ENCODE measurements at regions not wholly inside any gene's neighbourhood (a gene's known extent, or its start where the extent isn't known, plus 50 kb on each side); places are given as distances from the start of the nearest gene placed in this dataset.
"Not testable (repeated sequence)": the region's sequence is repeated elsewhere in the genome, so short reads cannot be mapped to it uniquely, and the experiment has no call there.

DNA sequence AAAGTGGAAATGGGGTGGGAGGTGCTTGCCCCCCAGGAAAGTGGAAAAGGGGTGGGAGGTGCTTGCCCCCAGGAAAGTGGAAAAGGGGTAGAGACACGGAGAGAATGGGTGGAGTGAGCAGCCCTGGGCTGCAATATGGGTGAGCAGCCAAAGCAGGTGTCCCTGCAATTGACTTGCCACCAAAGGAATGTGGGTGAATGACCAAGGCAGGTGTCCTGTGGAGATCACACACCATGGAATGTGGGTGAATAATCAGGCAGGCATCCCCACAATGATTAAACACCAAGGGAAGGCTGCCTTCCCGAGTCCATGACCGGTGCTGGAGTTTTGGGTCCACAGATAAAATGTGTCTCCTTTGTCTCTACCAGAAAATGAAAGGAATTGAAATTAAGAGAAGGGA is 292.8 kb upstream of the ARHGEF26 start:
- intact Hi-C loops (cut with micrococcal nuclease); ATAC-seq; DNase-seq: not testable (repeated sequence)

DNA sequence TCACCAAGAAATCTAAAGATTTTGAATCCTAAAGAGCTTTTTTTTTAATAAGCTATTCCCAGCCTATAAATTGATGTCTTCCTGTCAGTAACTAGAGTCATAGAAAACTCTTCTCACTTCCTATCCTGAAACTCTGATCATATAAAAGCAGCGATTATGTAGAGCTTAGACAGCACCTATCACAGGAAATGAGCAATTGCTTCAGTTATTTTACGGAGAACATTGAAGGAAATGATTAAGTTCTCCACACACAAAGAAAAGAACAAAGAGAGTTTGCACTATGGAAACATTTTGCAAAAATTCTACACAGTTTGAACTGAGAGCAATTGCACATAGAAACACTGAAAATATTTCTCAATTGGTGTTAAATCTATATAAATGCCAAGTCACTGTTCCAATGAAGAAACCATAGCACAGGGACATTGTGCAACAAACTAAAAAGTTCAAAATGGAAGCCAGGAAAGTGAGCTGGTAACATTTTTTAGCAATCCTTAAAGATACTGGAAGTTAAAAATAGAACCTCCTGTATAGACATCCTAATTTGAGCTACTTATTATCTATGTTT is 291.5 kb upstream of the ARHGEF26 start:
- intact Hi-C loops (cut with micrococcal nuclease): no loop called here
- ATAC-seq (no peak), DNase-seq (no peak)

DNA sequence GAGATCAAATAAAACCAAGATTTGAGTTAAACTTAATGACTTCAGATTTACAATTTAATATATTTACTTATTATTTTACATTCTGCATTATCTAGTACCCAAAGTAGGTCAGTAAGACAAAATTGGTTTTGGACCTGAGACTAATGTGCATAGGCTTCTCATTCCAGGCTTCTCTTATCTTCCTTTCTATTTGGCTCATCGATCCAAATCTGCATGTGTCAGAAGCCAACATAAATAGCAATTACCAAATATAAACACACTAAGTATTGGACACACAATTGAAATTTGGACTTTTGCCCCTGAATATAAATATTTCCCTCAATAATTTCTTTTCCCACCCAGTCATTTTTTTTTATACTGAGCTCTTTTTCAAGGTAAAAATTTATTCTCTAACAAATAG is 290.6 kb upstream of the ARHGEF26 start:
- DNase-seq (no peak), ATAC-seq (no peak)
- intact Hi-C loops (cut with micrococcal nuclease): no loop called here

DNA sequence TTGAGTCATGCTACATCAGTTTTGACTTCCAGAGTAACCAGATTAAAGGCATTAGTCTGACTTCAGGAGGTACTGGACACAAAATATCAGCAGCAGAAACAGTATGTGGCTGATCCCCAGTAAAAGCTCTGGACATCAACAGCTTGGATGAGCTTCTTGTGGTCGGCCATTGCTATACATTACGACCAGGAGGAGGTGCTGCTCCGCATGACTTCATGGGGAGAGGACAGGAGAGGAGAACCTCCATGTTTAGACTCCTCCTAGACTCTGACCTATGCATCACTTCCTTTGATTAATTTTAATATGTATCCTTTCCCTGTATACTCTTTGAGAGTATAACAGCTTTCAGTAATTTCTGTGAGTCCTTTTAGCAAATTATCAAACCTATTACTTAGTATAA is 285.6 kb upstream of the ARHGEF26 start:
- ATAC-seq (no peak), DNase-seq (no peak)
- intact Hi-C loops (cut with micrococcal nuclease): no loop called here

DNA sequence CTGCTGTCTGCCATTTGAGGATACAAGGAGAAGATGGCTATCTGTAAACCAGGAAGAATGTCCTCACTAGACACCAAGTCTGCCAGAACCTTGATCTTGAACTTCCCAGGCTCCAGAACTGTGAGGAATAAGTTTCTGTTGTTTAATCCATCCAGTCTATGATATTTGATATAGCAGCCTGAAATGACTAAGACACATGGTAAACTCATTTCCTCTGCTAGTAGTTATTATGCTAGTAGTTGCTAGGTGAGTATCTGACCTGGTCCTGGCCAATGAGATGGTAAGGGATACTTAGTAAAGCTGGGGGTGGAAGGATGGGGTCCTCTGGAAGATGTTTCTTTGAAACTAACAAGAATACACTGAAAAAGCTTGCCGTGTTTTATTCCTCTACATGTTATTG is 280.7 kb upstream of the ARHGEF26 start:
- intact Hi-C loops (cut with micrococcal nuclease): no loop called here
- DNase-seq (no peak), ATAC-seq (no peak)

DNA sequence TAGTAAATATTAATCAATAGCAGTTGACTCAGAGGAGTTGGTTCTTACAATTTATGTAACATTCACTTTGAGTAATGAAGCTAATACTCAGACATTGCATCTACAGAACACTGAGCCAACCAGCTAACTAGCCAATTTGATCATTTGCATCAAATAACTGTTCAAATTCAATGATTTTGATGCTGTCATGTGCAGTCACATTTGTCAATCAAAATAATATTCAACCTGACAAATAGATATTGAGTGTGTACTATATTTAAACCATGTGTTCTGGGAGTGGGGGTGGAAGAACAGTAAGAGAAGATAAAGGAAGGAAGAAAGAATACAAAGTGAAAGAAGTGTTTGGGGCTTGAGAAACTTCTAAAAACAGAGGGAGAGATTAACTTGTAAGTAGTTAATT is 277.2 kb upstream of the ARHGEF26 start:
- intact Hi-C loops (cut with micrococcal nuclease): no loop called here
- ATAC-seq: no peak
- DNase-seq: no peak

DNA sequence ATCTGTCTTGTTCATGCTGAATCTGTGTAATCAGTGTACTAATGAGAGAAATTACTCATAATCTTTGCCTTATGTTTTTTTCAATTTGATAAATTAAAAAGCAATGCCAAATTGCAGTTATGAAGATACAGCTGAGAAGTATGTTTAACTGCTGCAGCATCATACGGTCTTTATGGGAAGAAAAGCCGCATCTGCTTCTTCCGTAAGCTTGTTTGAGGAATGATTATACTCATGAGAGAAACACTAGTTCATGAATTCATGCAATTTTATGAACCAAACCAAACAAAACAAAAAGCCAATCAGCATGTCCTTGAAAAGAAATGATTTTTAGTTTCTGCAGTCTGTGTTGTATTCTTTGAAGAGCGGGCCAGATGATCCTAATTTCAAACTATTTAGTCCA is 275.9 kb upstream of the ARHGEF26 start:
- intact Hi-C loops (cut with micrococcal nuclease): no loop called here
- DNase-seq: no peak
- ATAC-seq: no peak

DNA sequence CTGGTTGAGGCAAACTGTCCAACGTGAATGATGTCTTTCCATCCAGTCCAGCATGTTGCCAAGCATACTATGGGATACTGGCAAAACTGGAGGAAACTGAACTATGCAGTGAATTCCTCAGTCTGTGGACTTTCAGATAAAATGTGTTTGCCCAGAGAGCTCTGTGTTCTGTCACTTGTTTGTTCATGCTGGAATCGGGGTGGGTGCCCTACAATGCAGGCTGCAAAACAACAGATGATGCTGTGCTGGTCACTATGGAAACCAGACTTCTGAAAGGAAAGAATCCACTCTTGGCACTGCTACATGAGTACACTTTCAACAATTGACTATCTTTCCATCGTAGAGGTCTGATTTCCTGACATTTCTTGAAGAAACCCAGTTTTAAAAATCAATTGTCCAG is 272.5 kb upstream of the ARHGEF26 start:
- intact Hi-C loops (cut with micrococcal nuclease): no loop called here
- no peak for ATAC-seq

DNA sequence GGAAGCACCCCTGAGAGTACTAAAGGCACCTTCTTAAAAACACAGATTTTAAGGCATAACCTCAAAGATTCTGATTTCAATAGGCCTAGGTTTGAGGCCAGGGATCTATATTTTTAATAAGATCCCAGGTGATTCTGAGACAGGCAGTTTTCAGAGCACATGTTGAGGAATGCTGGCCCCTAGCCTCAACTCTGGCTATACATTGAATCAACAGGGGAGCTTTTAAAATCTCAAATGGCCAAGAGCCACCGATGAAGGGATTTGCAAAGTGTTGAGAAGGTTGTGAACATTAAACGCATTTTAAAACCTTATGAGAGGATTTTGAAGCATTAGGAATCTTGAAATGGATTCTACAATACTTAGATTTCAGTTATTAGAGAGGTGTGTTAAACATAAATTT is 268.8 kb upstream of the ARHGEF26 start:
- ATAC-seq: no peak
- intact Hi-C loops (cut with micrococcal nuclease): no loop called here
- no peak for DNase-seq

More for the DNA sequence above, 272.5 kb upstream of the ARHGEF26 start:
- DNase-seq: no peak

DNA sequence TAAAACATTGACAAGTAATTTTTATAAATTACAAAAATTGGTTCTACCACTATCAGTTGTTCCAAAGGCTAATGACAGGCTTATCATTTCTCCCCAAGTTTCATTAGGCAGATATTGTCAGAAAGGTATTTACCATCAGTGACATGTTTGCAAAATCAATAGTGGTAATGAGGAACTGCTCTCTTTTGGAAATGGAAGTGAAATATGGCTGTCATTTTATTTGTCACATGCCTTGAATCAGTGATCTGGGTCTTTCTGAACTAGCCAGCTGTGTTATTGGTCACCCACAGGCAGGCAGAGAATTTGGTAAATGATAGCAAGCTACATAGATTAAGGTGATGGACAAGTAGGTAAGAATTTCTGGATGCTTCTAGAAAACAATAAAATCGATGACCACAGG is 268.0 kb upstream of the ARHGEF26 start:
- intact Hi-C loops (cut with micrococcal nuclease): no loop called here
- DNase-seq (no peak), ATAC-seq (no peak)

DNA sequence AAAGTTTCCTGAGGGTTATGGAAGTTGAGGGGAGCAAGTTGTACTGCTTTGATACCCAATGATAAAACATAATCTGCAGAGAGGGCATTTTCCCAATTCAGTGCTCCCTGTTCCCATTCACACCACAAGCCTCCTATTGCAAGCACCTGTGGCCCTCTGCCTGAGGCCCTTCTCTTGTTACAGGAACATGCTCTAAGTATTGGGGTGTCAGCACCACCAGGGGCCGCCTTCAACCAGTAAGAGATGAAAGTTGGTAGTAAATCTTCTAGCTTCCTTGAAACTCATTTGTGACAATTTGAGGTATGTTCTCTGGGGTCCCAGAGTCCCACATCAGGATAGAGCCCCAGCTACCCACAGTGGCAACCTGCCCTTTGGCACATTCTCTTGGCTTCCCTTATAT is 265.4 kb upstream of the ARHGEF26 start:
- intact Hi-C loops (cut with micrococcal nuclease): no loop called here
- DNase-seq (no peak), ATAC-seq (no peak)

DNA sequence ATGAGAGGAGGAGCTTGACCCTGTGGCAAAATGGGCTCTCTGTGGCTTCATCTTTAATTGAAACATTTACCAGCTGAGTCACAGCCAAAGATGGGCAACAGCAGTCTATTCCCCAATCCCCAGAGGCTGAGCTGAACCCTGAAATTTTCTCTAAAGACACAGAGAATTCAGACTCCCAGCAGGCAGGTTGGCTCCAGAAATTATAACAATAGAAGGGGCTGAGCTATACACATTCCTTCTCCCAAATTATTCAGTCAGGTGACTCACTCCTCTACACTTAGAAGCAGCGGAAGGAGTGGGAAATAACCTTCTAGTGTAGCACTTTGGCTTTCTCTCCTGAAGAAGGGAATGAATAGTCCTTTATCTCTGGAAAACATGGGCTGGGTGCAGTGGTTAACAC is 264.3 kb upstream of the ARHGEF26 start:
- DNase-seq: no peak
- intact Hi-C loops (cut with micrococcal nuclease): no loop called here
- ATAC-seq: no peak

DNA sequence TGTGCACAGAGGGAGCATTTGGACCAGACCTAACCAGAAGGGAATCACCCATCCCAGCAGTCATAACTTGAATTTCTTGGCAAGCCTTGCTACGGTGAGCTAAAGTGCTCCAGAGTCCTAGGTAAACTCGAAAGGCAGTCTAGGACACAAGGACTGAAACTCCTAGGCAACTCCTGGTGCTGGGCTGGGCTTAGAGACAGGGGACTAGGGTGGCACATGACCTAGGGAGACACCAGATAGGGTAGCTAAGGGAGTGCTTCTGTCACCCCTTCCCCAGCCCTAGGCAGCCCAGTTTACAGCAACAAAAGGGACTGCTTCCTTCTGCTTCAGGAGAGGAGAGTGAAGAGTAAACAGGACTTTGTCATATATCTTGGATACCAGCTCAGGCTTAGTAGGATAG is 256.4 kb upstream of the ARHGEF26 start:
- DNase-seq (no peak), ATAC-seq (no peak)
- intact Hi-C loops (cut with micrococcal nuclease): no loop called here

DNA sequence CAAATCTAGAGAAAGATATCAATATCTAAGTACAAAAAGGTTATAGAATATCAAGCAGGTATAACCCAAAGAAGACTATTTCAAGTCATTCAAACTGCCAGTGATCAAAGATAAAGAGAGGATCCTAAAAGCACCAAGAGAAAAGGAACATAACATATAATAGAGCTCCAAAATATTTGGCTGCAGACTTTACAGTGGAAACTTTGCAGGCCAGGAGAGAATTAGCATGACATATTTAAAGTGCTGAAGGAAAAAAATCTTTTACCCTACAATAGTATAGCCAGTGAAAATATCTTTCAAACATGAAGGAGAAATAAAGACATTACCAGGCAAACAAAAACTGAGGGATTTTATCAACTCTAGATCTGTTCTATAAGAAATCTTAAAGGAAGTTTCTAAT is 254.3 kb upstream of the ARHGEF26 start:
- DNase-seq: no peak
- no peak for ATAC-seq
- intact Hi-C loops (cut with micrococcal nuclease): no loop called here

DNA sequence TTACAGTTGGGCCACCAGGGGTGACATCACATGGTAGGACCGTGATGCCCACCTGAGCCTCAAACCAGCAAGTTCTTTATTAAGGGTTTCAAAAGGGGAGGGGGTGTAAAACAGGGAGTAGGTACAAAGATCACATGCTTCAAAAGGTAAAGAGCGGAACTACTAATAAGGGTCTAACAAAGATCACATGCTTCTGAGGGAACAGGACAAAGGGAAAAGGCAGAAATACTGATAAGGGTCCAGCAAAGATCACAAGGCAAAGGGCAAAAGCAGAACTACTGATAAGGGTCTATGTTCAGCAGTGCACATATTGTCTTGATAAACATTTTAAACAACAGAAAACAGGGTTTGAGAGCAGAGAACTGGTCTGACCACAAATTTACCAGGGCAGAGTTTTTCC is 246.8 kb upstream of the ARHGEF26 start:
- intact Hi-C loops (cut with micrococcal nuclease); ATAC-seq; DNase-seq: not testable (repeated sequence)

DNA sequence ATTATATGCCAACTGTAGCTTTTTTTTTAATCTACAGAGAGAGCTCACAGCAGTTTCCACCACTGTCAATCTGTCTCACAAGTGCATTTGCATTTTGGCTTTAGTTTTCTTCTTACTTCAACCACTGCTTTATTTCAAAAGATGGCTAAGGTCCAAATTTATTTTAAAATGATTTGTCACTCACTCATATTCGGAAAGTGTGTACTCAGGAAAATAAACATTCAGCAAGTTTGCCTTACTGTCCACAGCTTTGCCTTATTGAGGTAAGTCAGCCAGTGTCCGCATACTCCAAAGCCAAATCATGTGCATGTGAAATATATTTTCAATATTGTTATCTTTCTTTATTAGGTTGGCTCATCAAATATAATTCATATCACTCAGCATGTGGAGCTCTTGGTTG is 240.7 kb upstream of the ARHGEF26 start:
- intact Hi-C loops (cut with micrococcal nuclease): no loop called here
- no peak for ATAC-seq
- no peak for DNase-seq

DNA sequence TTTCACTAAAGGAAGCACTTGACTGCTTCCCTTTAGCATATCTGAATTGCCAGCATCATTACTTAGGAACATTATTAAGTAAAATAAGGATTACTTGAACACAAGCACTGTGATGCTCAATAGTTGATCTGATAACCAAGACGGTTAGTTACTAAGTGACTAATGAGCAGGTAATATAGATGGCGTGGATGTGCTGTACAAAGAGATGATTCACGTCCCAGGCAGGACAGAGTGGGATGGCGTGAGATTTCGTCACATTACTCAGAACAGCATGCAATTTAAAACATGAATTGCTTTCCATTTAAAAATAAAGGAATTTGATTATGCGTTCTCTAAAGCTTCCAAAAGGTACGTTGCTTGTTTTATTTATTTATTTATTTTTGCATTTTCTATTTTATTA is 240.0 kb upstream of the ARHGEF26 start:
- intact Hi-C loops (cut with micrococcal nuclease): no loop called here
- DNase-seq (no peak), ATAC-seq (no peak)

DNA sequence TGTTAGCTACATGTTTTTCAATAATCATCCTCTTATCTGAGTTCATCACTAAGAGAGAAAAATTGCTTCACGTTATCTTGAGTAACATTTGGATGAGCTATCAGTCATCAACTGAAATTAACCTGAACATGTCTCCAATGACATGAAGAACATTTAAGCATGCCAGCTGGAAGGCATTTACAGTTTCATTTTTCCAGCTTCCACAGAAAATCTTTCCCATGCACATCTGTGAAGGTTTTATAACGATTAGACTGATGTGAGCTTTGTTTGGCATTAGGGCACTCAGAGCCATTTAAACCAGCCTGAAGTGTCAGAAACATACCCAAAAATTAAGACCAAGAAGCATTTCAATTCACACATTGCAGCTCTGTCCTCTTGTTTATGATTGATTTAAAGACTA is 235.8 kb upstream of the ARHGEF26 start:
- intact Hi-C loops (cut with micrococcal nuclease): no loop called here
- ATAC-seq (no peak), DNase-seq (no peak)

DNA sequence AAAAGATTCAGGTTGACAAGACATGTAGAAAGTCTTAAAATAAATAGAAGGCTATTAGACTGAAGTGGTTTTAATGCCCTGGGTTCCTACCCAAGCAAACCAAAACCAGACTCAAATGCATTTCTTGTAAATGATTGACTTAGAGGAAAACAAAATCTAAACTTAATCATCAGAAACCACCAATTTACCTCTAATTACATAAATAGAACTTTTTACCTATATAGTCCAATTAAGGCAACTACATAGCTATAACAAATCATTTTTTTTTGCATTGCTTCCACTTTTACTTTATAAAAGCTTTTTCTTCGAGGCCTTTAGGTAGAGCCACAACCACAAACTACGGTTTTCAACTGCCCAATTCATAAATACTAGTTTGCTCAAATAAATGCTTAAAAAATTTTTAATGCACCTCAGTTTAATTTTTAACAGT is 231.3 kb upstream of the ARHGEF26 start:
- intact Hi-C loops (cut with micrococcal nuclease): no loop called here
- DNase-seq (no peak), ATAC-seq (no peak)

DNA sequence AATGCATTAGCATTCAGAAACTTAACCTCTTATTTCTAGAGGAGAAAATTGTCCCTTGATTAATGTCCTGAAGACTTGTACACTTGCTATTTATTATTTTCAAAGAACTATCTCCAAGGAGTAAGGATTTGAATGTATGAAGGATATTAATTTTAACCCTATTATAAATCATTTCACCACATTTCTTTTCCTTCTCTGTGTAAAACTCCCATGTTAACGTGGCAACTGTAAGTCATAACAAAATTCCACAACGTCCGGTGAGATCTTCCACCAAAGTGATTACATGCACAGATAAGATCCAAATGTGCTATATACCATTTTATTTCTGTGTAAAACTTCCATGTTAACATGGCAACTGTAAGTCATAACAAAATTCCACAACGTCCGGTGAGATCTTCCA is 229.1 kb upstream of the ARHGEF26 start:
- DNase-seq (no peak), ATAC-seq (no peak)
- intact Hi-C loops (cut with micrococcal nuclease): no loop called here

DNA sequence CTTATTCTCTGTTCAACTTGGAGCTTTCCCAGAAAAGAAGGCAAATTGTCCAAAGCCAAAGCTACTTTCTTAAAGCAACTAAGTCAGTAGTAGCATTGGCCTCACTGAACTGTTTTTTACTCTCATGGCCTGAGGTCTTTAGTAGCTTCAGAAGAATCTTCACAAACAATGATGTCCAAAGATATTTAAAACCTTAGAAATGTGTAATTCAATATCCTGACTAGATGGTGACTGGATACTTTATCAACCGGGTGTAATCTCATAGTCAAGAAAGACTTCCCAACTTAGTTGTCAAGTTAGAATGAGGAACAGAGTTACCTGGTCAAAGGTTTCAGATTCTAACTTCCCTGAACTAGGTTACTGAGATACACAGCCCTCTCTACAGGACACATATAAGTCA is 226.3 kb upstream of the ARHGEF26 start:
- intact Hi-C loops (cut with micrococcal nuclease): no loop called here
- ATAC-seq: no peak
- no peak for DNase-seq

DNA sequence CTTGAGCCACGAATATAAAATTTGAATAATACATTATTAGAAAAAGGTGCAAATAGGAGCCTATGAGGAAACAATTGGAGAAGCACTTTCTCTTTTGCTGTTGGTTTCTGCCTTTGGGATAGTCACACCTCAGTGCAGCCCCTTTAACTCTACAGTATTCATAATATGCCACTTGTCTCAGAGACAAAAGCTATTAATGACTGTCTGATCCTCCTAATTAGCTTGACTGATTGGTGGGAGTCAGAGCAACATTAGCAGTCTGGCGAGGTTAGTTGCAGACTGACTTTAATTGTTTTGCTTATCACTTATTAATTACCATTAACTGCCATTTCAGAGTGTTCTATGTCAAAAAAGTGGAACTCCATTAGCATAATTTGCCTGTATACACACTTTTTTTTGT is 225.0 kb upstream of the ARHGEF26 start:
- ATAC-seq (no peak), DNase-seq (no peak)
- intact Hi-C loops (cut with micrococcal nuclease): no loop called here

All from left ventricle myocardium superior (tissue), 1 donor.